GM10248 (cell line): ENCODE measurements at regions not wholly inside any gene's neighbourhood (a gene's known extent, or its start where the extent isn't known, plus 50 kb on each side); places are given as distances from the start of the nearest gene placed in this dataset.

Source experiments
- CTCF ChIA-PET: fragments of 300-600 bp; sonication (Branson Sonifier 250); formaldehyde crosslinking; extraction: SDS; loops from one replicate; lab custom pipeline; 2021; ENCODE audit warnings: antibody characterized with exemption; lab: Yijun Ruan, JAX
- POLR2A ChIA-PET: fragments of 350-650 bp; sonication (Branson Sonifier 250); formaldehyde crosslinking; extraction: SDS; loops from one replicate; lab custom pipeline; 2020; ENCODE audit warnings: antibody characterized with exemption; lab: Yijun Ruan, JAX
- DNase-seq: peaks from one replicate; pipeline ENCODE4 v3.0.0; 2012; ENCODE audit errors: extremely low spot score
- CTCF ChIP-seq: IDR thresholded peaks from 2 replicates; pipeline ENCODE4 v1.5.1; 2012; ENCODE audit warnings: mild to moderate bottlenecking, low read depth; ENCODE audit errors: extremely low read depth, missing control alignments, control extremely low read depth

DNA sequence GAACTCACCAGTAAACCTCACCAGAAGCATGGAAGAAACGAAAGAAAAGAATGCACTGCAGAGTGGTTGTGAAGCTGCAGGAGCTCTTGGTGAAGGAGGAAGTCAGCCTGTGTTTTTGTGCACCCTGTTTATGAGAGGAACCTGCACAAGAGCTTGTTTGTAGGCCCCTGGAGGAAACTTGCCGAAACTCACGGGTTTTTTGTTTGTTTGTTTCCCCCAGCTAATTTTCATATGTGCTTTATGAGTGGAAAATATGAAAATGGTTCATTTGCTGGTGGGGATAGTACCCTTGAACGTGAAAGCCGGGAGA lies 222.7 kb downstream of the C16orf95 start:
- TF ChIP-seq CTCF: no peak
- ChIA-PET CTCF (no interaction called here), POLR2A (no interaction called here)
- no peak for DNase-seq

- no peak for TF ChIP-seq CTCF
- CTCF ChIA-PET: interaction anchor here (1.1 kb wide), 1 partner anchor 48 kb away, joined by 3 read pairs; no protein-coding TSS in a partner anchor
- DNase-seq: no peak
- POLR2A ChIA-PET: no interaction called here
Observed at GRCh38 chr16:87095271-87095670, 221.9 kb downstream of the C16orf95 start.

DNA sequence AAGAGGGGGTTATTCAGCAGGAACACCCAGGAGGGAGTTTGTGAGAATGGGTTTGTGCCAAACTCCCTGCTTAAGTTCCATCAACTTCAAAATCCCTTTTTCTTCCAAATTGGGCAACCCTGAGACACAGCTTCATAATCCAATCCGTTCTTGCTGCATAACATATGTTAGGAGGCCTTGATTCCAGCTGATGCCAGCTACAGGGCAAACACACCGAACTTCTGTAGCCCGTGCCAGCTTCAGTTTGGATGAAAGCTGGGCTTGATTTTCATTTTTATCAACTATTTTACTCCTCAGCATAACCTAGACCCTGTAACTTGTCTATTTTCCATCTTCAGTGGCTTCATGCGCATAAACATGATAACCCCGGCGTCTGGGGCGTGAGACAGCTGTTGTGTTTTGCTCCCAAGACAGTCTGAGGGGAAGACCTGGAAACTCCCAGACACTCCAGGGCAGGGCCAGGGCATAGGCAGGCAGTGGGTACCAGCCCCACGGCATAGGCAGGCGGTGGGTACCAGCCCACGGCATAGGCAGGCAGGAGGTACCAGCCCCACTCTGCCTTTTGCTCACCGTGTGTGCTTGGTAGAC lies 220.4 kb downstream of the C16orf95 start:
- DNase-seq: no peak
- TF ChIP-seq CTCF: no peak
- CTCF ChIA-PET: interaction anchor here (0.8 kb wide), 1 partner anchor 9 kb away, joined by 3 read pairs; no protein-coding TSS in a partner anchor
- POLR2A ChIA-PET: no interaction called here

DNA sequence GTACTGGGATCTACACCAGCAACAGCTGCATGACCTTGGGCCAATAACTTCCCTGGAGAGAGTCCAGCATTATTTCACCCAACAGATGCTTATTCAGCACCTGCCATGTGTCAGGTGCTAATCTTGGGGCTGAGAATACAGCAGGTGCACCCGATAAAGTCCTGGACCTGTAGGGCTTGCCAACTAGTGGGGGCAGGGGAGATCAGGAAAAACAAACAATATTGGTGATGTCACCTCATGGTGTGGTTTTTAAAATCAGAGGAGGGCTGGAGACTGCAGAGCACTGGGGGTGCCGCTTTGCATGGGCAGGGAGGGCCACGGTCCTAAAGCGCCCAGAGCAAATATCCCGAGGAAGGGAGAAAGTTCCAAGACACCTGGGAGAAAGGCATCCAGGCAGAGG lies 218.8 kb downstream of the C16orf95 start:
- POLR2A ChIA-PET: no interaction called here
- TF ChIP-seq CTCF: no peak
- DNase-seq: no peak
- CTCF ChIA-PET: no interaction called here

- ChIA-PET POLR2A (no interaction called here), CTCF (no interaction called here)
- no peak for DNase-seq
- no peak for TF ChIP-seq CTCF
Observed at GRCh38 chr16:87098976-87099720, 218.0 kb downstream of the C16orf95 start.

- no peak for TF ChIP-seq CTCF
- POLR2A ChIA-PET: no interaction called here
- DNase-seq: no peak
- CTCF ChIA-PET: no interaction called here
Observed at GRCh38 chr16:87100306-87101058, 216.7 kb downstream of the C16orf95 start.
